HG02885 (cell line): ENCODE measurements at regions not wholly inside any gene's neighbourhood (a gene's known extent, or its start where the extent isn't known, plus 50 kb on each side); places are given as distances from the start of the nearest gene placed in this dataset.

ENCODE experiments used
- ATAC-seq: cut with Tn5 transposase; IDR thresholded peaks from one replicate; pipeline ENCODE4 v1.9.1; 2021; ENCODE audit warnings: mild to moderate bottlenecking; ENCODE audit not compliant: unreplicated experiment, poor library complexity

DNA sequence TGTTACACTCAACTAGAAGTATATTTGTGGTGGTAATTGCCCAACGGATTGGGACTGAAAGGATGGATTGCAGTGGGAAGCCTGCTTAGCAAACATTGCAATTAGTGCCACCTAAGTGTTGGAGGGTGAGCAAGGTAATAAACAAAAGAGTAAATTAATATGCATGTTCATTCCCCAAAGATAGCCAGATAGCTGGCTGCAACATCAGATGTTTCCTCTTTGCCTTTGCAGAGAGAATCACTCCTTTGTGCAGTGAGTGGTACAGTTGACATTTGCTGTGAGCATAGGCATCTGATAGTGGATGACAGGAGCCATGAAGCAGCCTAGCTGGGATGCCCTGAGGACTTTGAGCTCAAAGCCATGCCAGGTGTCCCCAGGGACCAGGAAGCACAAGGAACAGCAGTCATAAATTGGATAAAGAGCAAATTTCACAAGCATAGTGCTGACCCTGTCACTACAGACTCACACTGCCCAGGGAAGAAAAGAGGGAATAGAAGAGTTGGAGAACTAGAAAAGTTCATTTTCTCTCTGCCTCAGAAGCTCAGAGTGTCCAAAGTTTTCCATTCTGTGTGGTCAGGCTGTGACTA, 336.1 kb upstream of the SLC30A5 start:
- no peak for ATAC-seq

DNA sequence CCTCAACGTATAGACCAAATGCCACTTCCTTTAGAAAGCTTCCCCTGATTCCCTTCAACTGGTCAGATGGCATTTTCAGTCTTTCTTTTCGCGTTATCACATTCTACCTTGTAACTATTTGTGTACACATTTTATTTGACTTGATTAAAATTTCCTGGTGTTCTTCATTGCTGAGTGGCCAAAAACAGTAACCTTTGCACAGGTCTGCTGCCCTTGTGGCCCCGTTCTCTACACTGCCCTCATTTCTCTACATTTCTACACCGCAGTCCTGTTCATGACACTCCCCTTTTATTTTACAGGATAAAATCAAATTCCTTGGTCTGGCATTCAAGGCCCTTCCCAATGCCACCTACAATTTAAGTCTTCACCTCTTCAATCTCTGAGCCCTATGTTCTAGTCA, 334.2 kb upstream of the SLC30A5 start:
- ATAC-seq = no peak

DNA sequence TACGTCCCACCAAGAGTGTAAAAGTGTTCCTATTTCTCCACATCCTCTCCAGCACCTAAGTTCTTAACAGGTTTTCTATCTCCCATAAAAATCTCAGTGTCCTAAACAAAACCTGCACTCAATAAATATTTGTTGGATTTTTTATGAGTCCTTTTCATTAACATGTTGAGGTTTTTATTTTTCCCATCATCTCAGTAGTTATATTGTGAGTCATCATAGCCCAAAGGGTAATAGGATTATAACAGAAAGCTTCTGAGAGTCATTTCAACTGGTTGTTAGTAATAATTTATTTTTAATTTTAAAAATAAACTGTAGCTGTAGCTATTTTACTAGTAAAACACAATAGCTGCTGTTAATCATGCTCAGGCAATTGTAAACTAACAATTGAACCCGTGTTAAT, 331.6 kb upstream of the SLC30A5 start:
- ATAC-seq = no peak

DNA sequence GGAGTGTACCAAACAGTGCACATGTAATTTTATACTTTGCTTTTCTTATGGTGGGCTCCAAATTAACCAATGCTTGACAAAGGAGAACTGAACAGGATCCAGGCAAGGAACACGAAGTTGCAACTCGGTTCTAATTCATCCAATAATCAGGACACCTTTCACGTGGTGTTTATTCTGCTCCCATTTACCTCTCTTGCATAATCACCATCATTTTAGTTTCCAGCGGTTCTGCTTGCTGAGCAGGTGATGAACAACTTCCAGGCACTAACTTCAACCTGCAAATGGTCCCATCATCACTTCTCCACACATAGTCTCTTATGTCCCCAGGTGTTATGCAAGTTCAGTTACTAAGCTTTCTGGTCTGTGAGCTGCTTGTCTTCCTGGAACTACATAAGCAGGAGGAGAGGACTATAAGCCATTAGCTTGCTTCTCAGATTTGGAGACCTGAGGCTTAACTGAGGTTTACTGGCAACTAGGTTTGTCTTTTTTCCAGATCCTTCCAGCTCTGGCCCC, 326.8 kb upstream of the SLC30A5 start:
- ATAC-seq = no peak

DNA sequence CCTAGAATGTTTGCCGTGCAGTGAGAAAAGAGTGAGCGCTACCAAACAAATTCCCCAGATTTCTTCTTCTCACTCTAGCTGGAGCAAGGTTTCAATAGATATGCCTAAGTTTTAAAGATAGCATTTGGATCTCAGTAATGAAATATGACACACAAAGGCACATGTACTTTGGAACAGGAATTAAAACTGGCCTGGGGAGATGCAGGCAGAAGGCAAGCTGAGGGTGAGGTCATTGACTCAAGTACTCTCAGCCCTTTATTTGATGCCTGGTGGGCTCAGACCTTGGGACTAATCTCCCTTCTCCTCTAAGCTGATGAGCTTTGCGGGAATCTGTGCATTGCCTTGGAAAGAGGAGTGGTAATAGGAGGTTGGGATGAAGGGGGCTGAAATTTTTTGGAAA, 323.3 kb upstream of the SLC30A5 start:
- no peak for ATAC-seq

DNA sequence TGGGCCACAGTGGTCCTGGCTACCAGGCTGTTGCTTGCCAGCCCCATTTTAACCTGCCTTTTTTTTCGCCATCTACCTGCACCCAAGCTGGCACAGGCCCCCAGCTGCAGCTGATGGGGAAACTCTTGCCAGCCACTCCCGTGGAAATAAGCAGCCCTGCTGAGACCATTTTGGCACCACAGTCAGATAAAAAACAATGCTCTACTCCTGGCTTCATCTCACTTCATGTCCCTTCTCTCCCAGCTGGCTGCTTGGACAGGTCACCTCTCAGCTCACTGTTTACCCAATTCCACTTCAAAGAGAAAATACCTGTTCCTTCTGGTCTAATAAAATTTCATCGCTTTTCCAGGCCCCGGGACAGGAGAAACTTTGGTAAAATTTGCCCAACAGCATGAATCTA, 322.6 kb upstream of the SLC30A5 start:
- ATAC-seq = no peak

DNA sequence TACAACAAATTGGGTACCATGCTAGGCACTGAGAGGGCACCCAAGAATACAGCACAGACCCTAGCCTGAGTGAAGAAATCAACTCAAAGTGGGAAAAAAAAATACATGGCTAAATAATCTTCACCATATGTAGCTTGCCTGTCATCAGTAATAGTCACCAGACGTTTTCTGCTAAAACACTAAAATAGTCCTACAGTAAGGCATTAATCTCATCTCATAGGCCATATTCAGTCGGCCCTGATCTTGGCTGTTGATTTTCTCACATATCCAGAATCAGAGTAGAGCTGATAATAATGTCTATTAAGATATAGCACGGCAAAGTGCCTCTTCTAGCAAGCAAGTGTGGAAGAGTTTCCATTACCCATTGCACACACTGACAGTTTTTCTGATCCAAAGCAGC, 322.1 kb upstream of the SLC30A5 start:
- ATAC-seq = no peak

DNA sequence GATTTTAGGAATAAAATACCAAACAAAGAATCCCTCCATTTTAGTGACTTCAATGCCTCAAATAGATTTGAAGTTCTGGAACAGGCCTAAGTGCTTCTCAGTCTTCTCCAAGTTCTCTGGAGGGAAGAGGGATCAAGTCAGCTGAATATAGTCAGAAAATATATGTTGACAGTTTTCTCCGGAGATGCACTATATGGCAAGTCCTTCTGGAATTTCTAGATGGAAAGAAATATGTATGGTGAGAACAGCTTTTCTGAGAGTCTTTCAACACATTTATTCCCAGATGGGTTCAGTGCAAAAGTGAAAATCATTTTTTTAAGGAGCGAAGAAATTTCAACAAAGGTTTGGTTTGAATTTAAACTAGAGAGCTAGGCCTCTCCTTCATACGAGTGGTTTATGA, 317.4 kb upstream of the SLC30A5 start:
- no peak for ATAC-seq

DNA sequence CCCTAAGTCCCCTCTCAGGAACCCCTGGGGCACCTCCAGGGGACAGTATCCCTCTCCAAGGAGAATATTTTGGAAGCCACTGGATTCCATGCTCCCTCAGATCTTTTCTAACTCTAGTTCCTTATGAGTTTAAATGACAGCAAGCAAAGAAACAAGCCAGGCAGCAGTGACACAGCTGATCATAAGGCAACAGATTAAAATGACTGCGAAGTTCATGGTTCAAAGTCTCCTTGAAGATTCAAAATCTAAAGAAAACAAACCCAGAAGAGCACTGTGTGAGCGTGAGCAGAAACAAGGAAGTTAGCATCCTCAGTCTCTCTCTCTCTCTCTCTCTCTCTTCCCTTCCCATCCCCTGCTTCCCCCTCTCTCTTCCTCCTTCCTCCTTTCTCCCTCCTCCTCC, 316.7 kb upstream of the SLC30A5 start:
- no peak for ATAC-seq

DNA sequence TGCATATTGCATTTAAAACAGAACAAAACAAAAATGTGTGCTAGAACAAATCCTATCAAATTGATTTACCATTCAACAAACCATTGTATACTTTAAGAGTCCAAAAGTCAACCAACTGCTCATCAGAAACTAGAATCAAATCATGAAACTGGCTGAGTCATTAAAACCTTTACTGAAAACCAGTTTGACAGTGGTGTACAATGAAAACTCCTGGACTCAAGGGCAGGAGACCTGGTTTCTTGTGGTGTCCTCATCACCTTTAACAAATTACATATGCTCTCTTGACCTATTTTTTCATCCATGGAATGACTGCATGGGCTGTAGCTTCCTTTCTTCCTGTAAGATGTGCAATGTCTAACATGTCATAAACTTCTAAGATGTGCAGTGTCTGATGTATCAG, 315.3 kb upstream of the SLC30A5 start:
- ATAC-seq = no peak

DNA sequence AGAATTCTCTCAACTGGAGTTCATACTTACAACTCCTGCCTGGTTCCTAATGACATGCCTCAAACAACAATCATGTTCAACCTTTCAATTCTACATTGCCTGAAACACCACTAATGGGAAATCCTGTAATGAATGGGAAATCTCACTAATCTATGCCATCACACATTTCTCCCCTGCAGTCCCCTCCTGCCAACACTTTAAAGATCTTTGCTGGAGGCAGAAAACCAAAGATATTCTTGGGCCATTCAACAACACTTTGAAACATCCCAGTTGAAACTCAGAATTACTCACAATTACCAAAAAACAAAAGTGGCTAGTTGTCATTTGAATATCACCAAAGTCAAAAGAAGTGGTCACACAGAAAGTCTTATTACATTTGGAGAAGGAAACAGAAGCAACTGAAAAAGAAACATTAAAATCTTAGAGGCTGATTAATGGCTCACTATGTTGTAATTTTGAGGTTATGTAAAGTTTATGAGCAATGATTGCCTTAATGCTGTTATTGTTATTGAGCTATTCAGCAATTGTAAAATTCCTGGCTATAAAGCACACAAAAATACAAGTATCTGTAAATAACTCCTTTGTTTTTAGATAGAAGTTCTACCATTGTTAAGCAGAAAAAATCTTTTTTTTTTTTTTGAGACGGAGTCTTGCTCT, 313.4 kb upstream of the SLC30A5 start:
- no peak for ATAC-seq

DNA sequence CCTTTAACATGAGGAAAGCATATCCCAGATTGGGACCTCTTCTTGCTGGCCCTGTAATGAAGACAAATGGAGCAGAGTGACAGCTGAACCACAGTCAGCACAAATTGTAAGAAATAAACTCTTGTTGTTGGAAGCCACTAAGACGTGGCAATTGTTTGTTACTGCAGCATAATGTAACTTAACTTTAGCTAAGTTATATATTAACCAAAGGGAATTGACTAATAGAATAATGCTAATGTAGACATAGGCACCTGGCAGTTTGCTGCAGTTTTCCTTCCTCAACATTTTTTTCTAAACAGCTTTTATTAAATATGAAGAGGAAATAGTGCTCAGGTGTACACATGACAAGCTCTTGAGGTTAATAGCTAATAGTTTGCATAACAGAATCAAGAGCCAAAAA, 300.7 kb upstream of the SLC30A5 start:
- no peak for ATAC-seq

DNA sequence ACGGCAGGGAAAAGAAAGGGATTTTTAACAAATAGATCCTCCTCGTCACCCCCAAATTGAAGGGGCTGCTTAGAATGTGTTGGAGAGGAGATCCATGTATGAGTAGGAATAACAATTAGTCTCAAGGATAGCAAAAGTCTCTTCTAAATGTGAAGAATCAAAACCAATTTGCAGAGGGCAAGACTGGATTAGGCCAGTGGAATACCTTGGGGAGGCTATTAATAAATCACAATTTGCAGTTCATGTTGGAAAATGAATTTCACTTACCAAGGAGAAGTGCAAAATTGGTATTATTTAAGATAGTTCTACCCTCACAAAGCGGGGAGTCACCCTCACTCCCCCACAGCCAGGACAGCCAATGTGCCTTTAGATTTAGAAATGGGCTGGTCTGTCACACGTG, 299.8 kb upstream of the SLC30A5 start:
- no peak for ATAC-seq

DNA sequence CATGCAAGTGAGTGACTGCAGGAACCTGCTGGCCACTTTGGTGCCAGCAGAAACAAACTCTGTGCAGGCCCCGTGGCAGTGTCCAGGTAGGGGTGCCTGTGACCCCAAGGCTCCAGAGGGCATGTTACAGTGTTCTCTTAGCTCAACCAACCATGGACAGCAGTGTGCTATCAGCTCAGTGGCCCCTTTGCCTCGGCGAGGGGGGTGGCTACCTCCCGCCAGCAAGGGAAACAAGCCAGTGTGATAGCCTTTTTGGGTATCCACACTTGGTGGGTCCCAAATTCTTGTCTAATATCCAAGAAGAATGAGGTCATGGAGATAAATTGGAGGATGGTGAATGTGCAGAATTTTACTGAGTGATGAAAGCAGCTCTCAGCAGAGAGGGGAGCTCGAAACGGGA, 298.6 kb upstream of the SLC30A5 start:
- ATAC-seq = no peak

DNA sequence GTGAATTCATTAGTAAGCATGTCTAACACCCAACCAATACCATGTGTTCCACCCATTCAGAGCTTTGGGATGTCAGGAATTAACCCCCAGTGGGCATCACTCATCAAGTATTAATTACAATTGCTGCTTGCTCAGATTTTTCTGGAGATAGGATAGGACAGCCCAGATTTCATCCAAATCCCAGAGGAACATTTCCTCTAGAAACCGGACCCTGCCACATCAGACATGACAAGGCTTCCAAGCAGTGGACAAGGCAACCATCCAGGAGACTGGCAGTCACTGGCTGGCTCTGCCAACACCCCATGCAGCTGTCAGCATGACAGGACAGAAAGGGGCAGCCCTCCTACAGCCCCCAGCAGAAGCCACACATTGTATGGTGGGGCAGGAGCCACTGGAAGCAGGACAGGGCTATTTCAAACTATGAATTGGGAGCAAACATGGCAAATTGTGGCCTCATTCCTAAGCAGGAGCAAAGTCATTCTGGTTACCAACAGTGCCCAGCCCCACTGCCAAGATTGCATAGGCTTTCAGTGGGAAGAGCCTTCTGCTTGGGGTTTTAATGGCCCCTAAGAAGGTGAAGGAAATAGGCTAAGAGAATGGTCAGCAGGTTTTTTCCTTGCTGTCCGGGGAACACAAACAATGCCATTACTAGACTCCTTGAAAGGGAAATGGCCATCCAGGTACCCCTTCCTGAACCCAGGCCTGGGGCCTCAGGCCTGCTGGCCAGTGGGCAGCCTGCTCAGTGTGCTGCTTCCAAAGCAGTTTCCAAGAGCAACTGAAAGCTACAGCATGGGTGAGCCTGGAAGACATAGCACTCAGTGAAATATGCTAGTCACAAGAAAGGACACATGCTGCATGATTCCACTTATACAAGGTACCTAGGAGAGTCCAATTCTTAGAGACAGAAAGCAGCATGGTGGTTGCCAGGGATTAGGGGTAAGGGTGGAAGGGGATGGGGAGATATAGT, 294.7 kb upstream of the SLC30A5 start:
- no peak for ATAC-seq

DNA sequence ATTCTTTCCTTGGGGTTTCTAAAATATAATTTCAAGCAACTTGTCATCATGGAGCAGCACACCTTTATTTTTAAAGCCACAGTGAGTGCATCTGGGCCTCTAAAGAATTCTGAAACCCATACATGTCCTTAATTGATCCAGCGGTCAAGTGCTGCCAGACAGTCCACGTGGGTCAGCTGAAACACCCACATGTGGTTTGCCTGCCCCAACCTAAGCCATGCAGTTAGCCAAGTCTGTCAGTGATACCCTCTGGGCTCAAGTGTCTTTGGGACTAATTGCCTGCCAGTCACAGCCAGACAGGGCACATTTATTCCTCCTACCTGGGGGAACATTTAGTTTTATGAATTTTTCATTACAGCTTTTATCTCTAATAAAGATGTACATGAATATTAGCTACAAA, 291.4 kb upstream of the SLC30A5 start:
- ATAC-seq = no peak

DNA sequence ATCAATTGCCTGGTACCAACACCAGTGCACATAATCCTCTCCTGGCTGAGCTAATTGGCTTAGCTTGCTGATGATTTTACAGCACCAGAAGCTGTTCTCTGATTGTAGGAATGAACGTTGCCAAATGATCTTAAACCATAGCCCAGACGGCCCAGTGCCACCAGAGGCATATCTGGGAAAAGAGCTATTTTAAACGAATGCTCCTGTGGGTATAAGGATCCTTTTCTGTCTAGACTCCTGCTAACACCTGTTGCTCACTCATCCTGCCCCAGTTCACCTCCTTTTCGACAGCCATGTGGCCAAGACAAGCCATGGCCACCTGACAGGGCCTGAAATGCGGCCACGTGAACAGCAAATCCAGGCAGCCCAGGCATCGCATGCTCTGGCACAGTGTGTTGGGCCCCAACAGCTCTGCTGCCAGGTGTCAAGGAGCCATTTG, 289.9 kb upstream of the SLC30A5 start:
- no peak for ATAC-seq

DNA sequence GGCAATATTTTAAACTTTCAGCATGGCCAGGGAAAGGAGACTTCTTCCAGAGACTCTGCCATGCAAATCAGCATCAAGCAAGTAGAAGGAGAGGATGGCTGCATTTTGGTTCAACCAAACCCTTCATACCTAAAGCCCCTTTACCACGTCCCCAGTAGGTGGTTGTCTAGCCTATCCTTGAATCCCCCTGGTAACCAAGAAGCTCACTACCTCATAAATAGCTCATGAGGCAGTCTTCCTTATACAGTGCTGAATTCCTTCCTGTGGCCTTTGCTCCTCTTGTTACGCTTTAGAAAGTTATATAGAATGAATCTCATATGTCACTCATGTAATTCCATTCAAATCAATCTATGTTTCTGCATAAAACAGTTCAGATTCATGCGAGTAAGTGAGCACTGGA, 289.5 kb upstream of the SLC30A5 start:
- ATAC-seq = no peak

DNA sequence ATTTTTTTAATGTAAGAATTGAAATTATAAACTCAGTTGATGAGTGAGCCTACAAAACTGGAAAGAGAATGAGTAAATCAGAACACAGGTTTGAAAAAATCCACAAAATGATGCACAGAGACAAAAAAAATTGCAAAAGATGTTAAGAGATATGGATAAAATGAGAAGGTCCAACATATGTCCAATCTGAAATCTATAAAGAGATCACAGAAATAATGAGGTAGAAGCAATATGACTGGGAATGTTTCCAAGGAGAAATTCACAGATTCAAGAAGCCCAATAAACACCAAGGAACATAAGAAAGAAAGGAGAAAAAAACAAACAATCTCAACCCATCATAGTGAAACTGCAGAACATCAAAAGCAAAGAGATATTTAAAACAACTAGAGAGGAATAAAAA, 288.4 kb upstream of the SLC30A5 start:
- ATAC-seq = no peak

DNA sequence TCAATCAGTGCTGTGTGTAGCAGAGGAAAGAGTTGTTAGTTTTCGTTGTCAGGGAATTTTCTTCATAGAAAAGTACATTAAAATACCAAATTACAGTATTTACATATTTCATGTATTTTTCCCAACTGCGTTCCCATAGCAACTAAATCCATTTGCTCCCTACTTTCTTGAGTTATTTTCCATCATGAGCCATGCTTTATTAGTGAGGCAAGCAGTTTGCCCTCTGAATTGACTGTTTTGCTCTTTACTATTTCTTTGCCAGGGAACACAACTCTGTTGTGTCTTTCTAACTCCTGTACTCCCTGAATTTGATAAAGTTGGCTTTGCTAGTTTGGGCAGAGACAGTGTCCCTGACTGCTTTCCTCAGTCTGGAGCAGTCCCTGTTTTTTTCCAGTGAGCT, 276.2 kb upstream of the SLC30A5 start:
- no peak for ATAC-seq

DNA sequence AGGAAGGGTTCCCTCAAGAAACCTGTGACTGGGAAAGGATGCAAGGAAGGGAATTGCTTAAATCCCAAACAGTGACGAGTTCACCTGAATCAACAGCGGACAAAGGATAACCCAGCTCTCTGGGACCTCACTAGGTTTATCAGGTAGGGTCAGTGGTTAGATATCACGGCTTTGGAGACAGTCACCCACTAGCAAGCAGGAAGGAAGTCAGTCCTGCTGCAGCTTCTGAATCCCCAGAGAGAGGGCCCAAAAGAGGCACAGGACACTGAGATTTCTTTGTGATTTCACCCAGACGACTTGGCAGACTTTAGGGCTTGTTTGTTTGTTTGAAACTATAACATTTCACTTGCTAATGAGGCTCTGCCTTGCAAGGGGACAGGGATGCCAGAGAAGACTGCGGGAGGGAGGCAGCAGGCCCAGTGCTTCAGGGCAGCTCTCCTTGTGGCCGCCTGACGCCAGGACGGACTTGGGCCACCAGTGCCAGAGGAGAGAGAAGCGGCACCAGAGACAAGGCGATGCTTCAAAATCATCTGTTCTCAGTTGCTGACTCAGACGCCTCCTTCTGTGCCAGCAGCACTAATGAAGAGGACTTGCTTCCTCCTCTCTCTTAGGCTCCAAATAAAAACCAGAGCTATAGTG, 275.6 kb upstream of the SLC30A5 start:
- no peak for ATAC-seq
